ENCODE measurements at regions not wholly inside any gene's neighbourhood (a gene's known extent, or its start where the extent isn't known, plus 50 kb on each side); places are given as distances from the start of the nearest gene placed in this dataset.

GRCh38 chr6:88238901-88239300 lies 72.8 kb upstream of the CNR1 start:
- intact Hi-C loops (cut with DNase I; ENCODE audit: low total_unique reads): no loop called here
- DNase-seq (ENCODE audit: low spot score in 2 of 2): no peak
- TF ChIP-seq POLR2A (IDR thresholded peaks at IDR 0.05) (no peak), CTCF (IDR thresholded peaks at IDR 0.05) (no peak)
- WGBS, 2 donors: 82 to 85% methylated on average over 3 of the region's 3 CpGs
- H3K4me3 ChIP-seq (ENCODE audit: low read depth, poor library complexity, severe bottlenecking): no peak overlapping the region

DNA sequence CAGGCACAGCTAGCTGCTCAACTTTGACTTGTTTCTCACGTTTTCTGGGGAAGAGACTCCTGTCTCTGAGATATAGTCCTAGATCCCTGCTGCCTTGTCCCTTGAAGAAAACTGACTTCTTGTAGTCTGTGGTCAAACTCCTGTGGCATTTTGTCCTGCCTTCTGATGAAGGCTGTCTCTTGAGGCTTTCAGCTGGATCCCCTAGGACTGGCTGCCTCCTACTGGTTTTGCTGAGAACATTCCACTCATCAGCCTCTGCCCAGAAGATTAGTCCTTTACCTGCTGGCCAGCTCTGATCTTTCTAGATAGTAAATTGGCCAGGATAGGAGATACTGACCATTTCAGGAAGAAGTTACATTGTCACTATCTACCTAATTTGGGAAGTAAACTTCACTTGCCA lies 71.9 kb upstream of the CNR1 start:
- 10 to 17% methylated on average over 1 of the region's 1 CpG for WGBS, 2 donors
- no peak overlapping the region for H3K4me3 ChIP-seq (ENCODE audit: low read depth, poor library complexity, severe bottlenecking)
- no peak for DNase-seq (ENCODE audit: low spot score in 2 of 2)
- intact Hi-C loops (cut with DNase I; ENCODE audit: low total_unique reads): no loop called here
- TF ChIP-seq CTCF (IDR thresholded peaks at IDR 0.05): no peak
- TF ChIP-seq POLR2A (IDR thresholded peaks at IDR 0.05): no peak

GRCh38 chr6:88236612-88237360 lies 70.6 kb upstream of the CNR1 start:
- TF ChIP-seq CTCF (IDR thresholded peaks at IDR 0.05) (no peak), POLR2A (IDR thresholded peaks at IDR 0.05) (no peak)
- WGBS, 2 donors: 55 to 56% methylated on average over 7 of the region's 7 CpGs
- DNase-seq (ENCODE audit: low spot score in 2 of 2): no peak
- no peak overlapping the region for H3K4me3 ChIP-seq (ENCODE audit: low read depth, poor library complexity, severe bottlenecking)
- intact Hi-C loops (cut with DNase I; ENCODE audit: low total_unique reads): no loop called here

GRCh38 chr6:88232753-88233152 lies 66.6 kb upstream of the CNR1 start:
- TF ChIP-seq CTCF (IDR thresholded peaks at IDR 0.05) (no peak), POLR2A (IDR thresholded peaks at IDR 0.05) (no peak)
- DNase-seq (ENCODE audit: low spot score in 2 of 2): no peak
- no peak overlapping the region for H3K4me3 ChIP-seq (ENCODE audit: low read depth, poor library complexity, severe bottlenecking)
- WGBS, 2 donors: 51 to 56% methylated on average over 1 of the region's 1 CpG
- intact Hi-C loops (cut with DNase I; ENCODE audit: low total_unique reads): no loop called here

DNA sequence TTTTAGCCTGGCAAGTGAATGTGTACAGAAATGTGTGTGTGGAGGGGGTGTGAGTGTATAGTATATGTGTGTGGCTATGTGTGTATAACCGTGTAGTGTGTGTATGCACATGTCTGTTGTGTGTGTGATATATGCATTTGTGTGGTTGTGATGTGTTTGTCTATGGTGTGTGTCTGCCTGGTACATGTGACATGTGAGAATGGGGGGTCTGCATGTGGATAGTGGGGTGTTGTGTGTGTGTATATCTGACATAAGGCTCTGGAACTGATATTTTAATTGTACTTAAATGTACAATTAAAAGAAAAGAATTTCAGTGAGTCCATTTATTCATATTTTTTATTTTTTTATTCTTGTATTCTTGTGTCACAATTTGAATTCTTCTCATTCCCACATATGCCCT lies 57.2 kb upstream of the CNR1 start:
- no peak for DNase-seq (ENCODE audit: low spot score in 2 of 2)
- 67 to 73% methylated on average over 1 of the region's 1 CpG for WGBS, 2 donors
- intact Hi-C loops (cut with DNase I; ENCODE audit: low total_unique reads): no loop called here
- no peak overlapping the region for H3K4me3 ChIP-seq (ENCODE audit: low read depth, poor library complexity, severe bottlenecking)
- TF ChIP-seq CTCF (IDR thresholded peaks at IDR 0.05) (no peak), POLR2A (IDR thresholded peaks at IDR 0.05) (no peak)

DNA sequence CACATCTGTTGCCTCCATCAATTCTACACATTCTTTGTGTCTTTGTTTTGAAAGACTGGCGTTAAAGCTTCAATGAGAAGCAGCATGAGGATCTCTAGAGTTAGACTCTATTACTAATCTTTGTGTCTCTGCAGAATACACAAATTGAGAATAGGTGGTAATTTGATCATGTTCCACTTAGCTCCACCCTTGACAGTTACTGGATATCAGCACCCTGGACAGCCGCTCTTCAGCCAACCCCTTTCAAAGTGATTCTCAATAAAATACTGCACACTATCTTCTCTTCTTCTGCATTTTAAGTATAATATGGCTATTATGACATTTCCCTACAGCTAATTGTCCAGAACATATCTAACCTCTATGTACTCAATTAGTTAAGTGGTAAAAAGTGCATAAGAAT lies 54.3 kb upstream of the CNR1 start:
- no peak overlapping the region for H3K4me3 ChIP-seq (ENCODE audit: low read depth, poor library complexity, severe bottlenecking)
- intact Hi-C loops (cut with DNase I; ENCODE audit: low total_unique reads): no loop called here
- DNase-seq (ENCODE audit: low spot score in 2 of 2): no peak
- TF ChIP-seq CTCF (IDR thresholded peaks at IDR 0.05) (no peak), POLR2A (IDR thresholded peaks at IDR 0.05) (no peak)
- 51 to 55% methylated on average over 2 of the region's 2 CpGs for WGBS, 2 donors
